ENCODE measurements at regions not wholly inside any gene's neighbourhood (a gene's known extent, or its start where the extent isn't known, plus 50 kb on each side); places are given as distances from the start of the nearest gene placed in this dataset.

GRCh38 chr12:60101715-60102114, 505.9 kb downstream of the SLC16A7 start:
- Mint-ChIP-seq H3K9me3 (ENCODE audit: low read depth, unreplicated experiment) (peaks cover 3% of the 10 kb centered on the region), H3K4me1 (ENCODE audit: low read depth, unreplicated experiment) (peaks cover 19% of the 10 kb centered on the region), H3K27ac (ENCODE audit: unreplicated experiment) (peak overlapping the region; percentile 34), H3K27me3 (ENCODE audit: unreplicated experiment) (no peaks in the 10 kb centered on the region), H3K4me3 (ENCODE audit: low read depth, unreplicated experiment) (no peak overlapping the region), H3K36me3 (ENCODE audit: insufficient read depth, unreplicated experiment) (no peaks in the 10 kb centered on the region)
- intact Hi-C loops (cut with micrococcal nuclease; ENCODE audit: unreplicated experiment), result loop anchor here (5.0 kb wide), 1 partner anchor 156 kb away; no protein-coding TSS in a partner anchor
- no peak for DNase-seq
- no peak for TF ChIP-seq CTCF (IDR thresholded peaks at IDR 0.05; ENCODE audit: unreplicated experiment)
- BruUV-seq (replicated peaks), result no TSS peak
- CTCF ChIA-PET, result no interaction called here

GRCh38 chr12:60106214-60106613, 510.4 kb downstream of the SLC16A7 start:
- CTCF ChIA-PET, result interaction anchor here (1.1 to 1.2 kb wide), 2 partner anchors 151 to 388 kb away, joined by 4 to 8 read pairs; no protein-coding TSS in a partner anchor
- TF ChIP-seq CTCF (IDR thresholded peaks at IDR 0.05; ENCODE audit: unreplicated experiment), result no peak
- H3K9me3 Mint-ChIP-seq (ENCODE audit: low read depth, unreplicated experiment), result no peaks in the 10 kb centered on the region
- BruUV-seq (replicated peaks), result no TSS peak
- H3K27ac Mint-ChIP-seq (ENCODE audit: unreplicated experiment), result no peak overlapping the region
- intact Hi-C loops (cut with micrococcal nuclease; ENCODE audit: unreplicated experiment), result loop anchor here (1.0 kb wide), 1 partner anchor 388 kb away; no protein-coding TSS in a partner anchor
- no peak overlapping the region for H3K4me3 Mint-ChIP-seq (ENCODE audit: low read depth, unreplicated experiment)
- H3K4me1 Mint-ChIP-seq (ENCODE audit: low read depth, unreplicated experiment), result peaks cover 7% of the 10 kb centered on the region
- no peaks in the 10 kb centered on the region for H3K36me3 Mint-ChIP-seq (ENCODE audit: insufficient read depth, unreplicated experiment)
- no peaks in the 10 kb centered on the region for H3K27me3 Mint-ChIP-seq (ENCODE audit: unreplicated experiment)
- DNase-seq, result no peak

- DNase-seq, result no peak
- H3K27me3 Mint-ChIP-seq (ENCODE audit: unreplicated experiment), result no peaks in the 10 kb centered on the region
- intact Hi-C loops (cut with micrococcal nuclease; ENCODE audit: unreplicated experiment), result no loop called here
- no peak overlapping the region for H3K4me3 Mint-ChIP-seq (ENCODE audit: low read depth, unreplicated experiment)
- peaks cover under 1% of the 10 kb centered on the region for H3K9me3 Mint-ChIP-seq (ENCODE audit: low read depth, unreplicated experiment)
- no peaks in the 10 kb centered on the region for H3K36me3 Mint-ChIP-seq (ENCODE audit: insufficient read depth, unreplicated experiment)
- no peak for TF ChIP-seq CTCF (IDR thresholded peaks at IDR 0.05; ENCODE audit: unreplicated experiment)
- CTCF ChIA-PET, result no interaction called here
- H3K27ac Mint-ChIP-seq (ENCODE audit: unreplicated experiment), result no peak overlapping the region
- H3K4me1 Mint-ChIP-seq (ENCODE audit: low read depth, unreplicated experiment), result no peaks in the 10 kb centered on the region
- BruUV-seq (replicated peaks), result no TSS peak
These were observed 512.2 kb downstream of the SLC16A7 start for GRCh38 chr12:60107992-60108391.

GRCh38 chr12:60112063-60112462, 516.2 kb downstream of the SLC16A7 start:
- Mint-ChIP-seq H3K4me3 (ENCODE audit: low read depth, unreplicated experiment) (no peak overlapping the region), H3K27ac (ENCODE audit: unreplicated experiment) (no peak overlapping the region), H3K27me3 (ENCODE audit: unreplicated experiment) (no peaks in the 10 kb centered on the region), H3K9me3 (ENCODE audit: low read depth, unreplicated experiment) (peaks cover 6% of the 10 kb centered on the region), H3K4me1 (ENCODE audit: low read depth, unreplicated experiment) (no peaks in the 10 kb centered on the region), H3K36me3 (ENCODE audit: insufficient read depth, unreplicated experiment) (no peaks in the 10 kb centered on the region)
- BruUV-seq (replicated peaks), result no TSS peak
- no peak for DNase-seq
- intact Hi-C loops (cut with micrococcal nuclease; ENCODE audit: unreplicated experiment), result no loop called here
- TF ChIP-seq CTCF (IDR thresholded peaks at IDR 0.05; ENCODE audit: unreplicated experiment), result no peak
- CTCF ChIA-PET, result no interaction called here

Measured in Calu3 (cell line).